ENCODE measurements at regions not wholly inside any gene's neighbourhood (a gene's known extent, or its start where the extent isn't known, plus 50 kb on each side); places are given as distances from the start of the nearest gene placed in this dataset.

DNA sequence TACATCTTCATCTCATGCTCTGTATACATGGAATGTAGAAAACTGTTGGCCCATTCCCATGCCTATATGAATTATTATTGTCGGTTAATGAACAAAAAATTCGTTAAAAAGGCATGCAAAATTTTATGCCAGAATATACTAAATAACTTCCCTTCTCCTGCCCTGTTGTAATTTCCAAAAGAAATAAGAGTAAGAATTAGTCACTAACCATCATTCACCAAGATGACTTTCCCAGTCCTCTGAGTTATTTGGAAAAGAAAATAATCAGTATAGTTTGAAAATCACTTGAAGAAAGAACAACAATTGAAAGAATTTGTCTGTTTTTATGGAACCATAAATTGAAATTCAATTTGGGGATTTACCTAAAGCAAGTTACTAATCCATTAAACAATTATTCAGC is 1149.1 kb upstream of the RAG2 start:
- H3K9me3 Mint-ChIP-seq (ENCODE audit: unreplicated experiment) = peaks cover 4% of the 10 kb centered on the region
- H3K27ac Mint-ChIP-seq (ENCODE audit: unreplicated experiment) = no peak overlapping the region
- no peak overlapping the region for H3K27ac ChIP-seq (ENCODE audit: low read depth, low read length)

DNA sequence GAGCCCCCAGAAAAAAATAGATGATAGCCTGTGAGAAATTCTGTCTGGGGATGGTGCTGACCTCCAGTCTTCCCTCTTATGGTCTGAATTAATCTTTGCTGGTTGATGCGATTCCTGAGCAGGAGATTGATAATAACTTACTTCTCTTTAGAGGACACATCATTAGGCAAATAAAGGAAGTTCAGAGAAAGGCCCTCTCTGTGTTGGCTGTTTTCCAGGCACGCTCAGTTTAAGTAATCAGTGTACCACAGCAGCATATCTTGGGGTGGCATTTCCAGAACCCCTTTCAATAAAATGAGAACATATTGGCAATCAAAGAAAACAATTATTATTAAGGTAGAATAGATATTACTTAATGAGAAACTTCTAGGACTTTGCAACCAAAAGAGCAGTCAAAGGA is 1129.3 kb upstream of the RAG2 start:
- Histone ChIP-seq H3K4me2 (ENCODE audit: low read length) (no peak overlapping the region), H4K20me1 (ENCODE audit: insufficient read depth, low read length) (no peaks in the 10 kb centered on the region), H2AFZ (ENCODE audit: low read depth, low read length) (peak overlapping the region; percentile 58), H3K27me3 (ENCODE audit: insufficient read depth, low read length) (no peaks in the 10 kb centered on the region), H3K27ac (ENCODE audit: low read depth, low read length) (no peak overlapping the region), H3K9me3 (ENCODE audit: insufficient read depth, low read depth, low read length) (no peaks in the 10 kb centered on the region), H3K4me1 (ENCODE audit: insufficient read depth, low read length) (no peaks in the 10 kb centered on the region), H3K36me3 (ENCODE audit: insufficient read depth, low read length) (no peaks in the 10 kb centered on the region), H3K9ac (ENCODE audit: low read length) (no peak overlapping the region), H3K4me3 (ENCODE audit: insufficient read depth, low read depth, low read length) (no peak overlapping the region), H3K79me2 (ENCODE audit: insufficient read depth, low read length) (no peaks in the 10 kb centered on the region)
- no peaks in the 10 kb centered on the region for H3K9me3 Mint-ChIP-seq (ENCODE audit: unreplicated experiment)
- H3K27ac Mint-ChIP-seq (ENCODE audit: unreplicated experiment) = no peak overlapping the region
- FAIRE-seq = no peak
- no peaks in the 10 kb centered on the region for H3K36me3 Mint-ChIP-seq (ENCODE audit: low read depth, unreplicated experiment)
- H3K4me3 Mint-ChIP-seq (ENCODE audit: unreplicated experiment) = no peak overlapping the region
- H3K27me3 Mint-ChIP-seq (ENCODE audit: low read depth, unreplicated experiment) = no peaks in the 10 kb centered on the region
- TF ChIP-seq EZH2 (IDR thresholded peaks at IDR 0.05; ENCODE audit: insufficient read depth, low read length) = no peak
- TF ChIP-seq, protein P1, sequence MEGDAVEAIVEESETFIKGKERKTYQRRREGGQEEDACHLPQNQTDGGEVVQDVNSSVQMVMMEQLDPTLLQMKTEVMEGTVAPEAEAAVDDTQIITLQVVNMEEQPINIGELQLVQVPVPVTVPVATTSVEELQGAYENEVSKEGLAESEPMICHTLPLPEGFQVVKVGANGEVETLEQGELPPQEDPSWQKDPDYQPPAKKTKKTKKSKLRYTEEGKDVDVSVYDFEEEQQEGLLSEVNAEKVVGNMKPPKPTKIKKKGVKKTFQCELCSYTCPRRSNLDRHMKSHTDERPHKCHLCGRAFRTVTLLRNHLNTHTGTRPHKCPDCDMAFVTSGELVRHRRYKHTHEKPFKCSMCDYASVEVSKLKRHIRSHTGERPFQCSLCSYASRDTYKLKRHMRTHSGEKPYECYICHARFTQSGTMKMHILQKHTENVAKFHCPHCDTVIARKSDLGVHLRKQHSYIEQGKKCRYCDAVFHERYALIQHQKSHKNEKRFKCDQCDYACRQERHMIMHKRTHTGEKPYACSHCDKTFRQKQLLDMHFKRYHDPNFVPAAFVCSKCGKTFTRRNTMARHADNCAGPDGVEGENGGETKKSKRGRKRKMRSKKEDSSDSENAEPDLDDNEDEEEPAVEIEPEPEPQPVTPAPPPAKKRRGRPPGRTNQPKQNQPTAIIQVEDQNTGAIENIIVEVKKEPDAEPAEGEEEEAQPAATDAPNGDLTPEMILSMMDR (IDR thresholded peaks at IDR 0.05; ENCODE audit: insufficient read depth, low read depth, low read length) = no peak
- H3K4me1 Mint-ChIP-seq (ENCODE audit: low read depth, unreplicated experiment) = no peaks in the 10 kb centered on the region
- DNase-seq (ENCODE audit: low read depth) = no peak

More for the DNA sequence above, 1149.1 kb upstream of the RAG2 start:
- Histone ChIP-seq H3K9ac (ENCODE audit: low read length) (no peak overlapping the region), H3K4me1 (ENCODE audit: insufficient read depth, low read length) (no peaks in the 10 kb centered on the region), H4K20me1 (ENCODE audit: insufficient read depth, low read length) (no peaks in the 10 kb centered on the region), H3K27me3 (ENCODE audit: insufficient read depth, low read length) (no peaks in the 10 kb centered on the region), H3K4me3 (ENCODE audit: insufficient read depth, low read depth, low read length) (no peak overlapping the region), H3K79me2 (ENCODE audit: insufficient read depth, low read length) (no peaks in the 10 kb centered on the region), H3K9me3 (ENCODE audit: insufficient read depth, low read depth, low read length) (peaks cover 4% of the 10 kb centered on the region), H3K36me3 (ENCODE audit: insufficient read depth, low read length) (no peaks in the 10 kb centered on the region), H3K4me2 (ENCODE audit: low read length) (peak overlapping the region; percentile 1), H2AFZ (ENCODE audit: low read depth, low read length) (no peak overlapping the region)
- DNase-seq (ENCODE audit: low read depth) (peak; percentile 44), FAIRE-seq (no peak)
- TF ChIP-seq, protein P1 (IDR thresholded peaks at IDR 0.05; ENCODE audit: insufficient read depth, low read depth, low read length) = no peak
- no peak for TF ChIP-seq EZH2 (IDR thresholded peaks at IDR 0.05; ENCODE audit: insufficient read depth, low read length)
- Mint-ChIP-seq H3K27me3 (ENCODE audit: low read depth, unreplicated experiment) (no peaks in the 10 kb centered on the region), H3K4me3 (ENCODE audit: unreplicated experiment) (no peak overlapping the region), H3K36me3 (ENCODE audit: low read depth, unreplicated experiment) (no peaks in the 10 kb centered on the region), H3K4me1 (ENCODE audit: low read depth, unreplicated experiment) (peaks cover 16% of the 10 kb centered on the region)

DNA sequence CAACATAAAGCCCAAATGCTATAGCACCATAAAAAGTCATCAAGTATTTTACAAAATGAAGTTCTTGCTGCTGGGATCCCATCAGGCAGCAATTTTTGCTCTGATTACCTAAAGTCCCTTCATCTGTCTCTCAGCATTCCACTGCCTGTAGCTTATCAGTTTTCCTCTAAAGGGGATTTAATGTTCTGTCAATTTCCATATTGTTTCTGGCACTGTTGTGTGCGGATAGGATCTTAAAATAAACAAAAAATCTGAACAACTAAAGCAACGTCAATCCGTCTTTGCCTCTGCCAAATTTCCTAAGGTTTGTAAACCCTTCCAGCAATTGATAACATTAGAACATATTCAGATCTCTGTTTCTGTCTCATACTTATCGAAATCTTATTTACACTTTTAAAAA is 1126.3 kb upstream of the RAG2 start:
- no peak overlapping the region for H3K4me2 ChIP-seq (ENCODE audit: low read length)
- FAIRE-seq (no peak), DNase-seq (ENCODE audit: low read depth) (peak; percentile 24)
- no peaks in the 10 kb centered on the region for H3K4me1 ChIP-seq (ENCODE audit: insufficient read depth, low read length)
- no peaks in the 10 kb centered on the region for H3K27me3 ChIP-seq (ENCODE audit: insufficient read depth, low read length)
- H3K79me2 ChIP-seq (ENCODE audit: insufficient read depth, low read length) = no peaks in the 10 kb centered on the region
- H3K9me3 ChIP-seq (ENCODE audit: insufficient read depth, low read depth, low read length) = no peaks in the 10 kb centered on the region
- Mint-ChIP-seq H3K9me3 (ENCODE audit: unreplicated experiment) (no peaks in the 10 kb centered on the region), H3K4me3 (ENCODE audit: unreplicated experiment) (no peak overlapping the region), H3K4me1 (ENCODE audit: low read depth, unreplicated experiment) (peaks cover 3% of the 10 kb centered on the region), H3K27ac (ENCODE audit: unreplicated experiment) (no peak overlapping the region), H3K36me3 (ENCODE audit: low read depth, unreplicated experiment) (no peaks in the 10 kb centered on the region), H3K27me3 (ENCODE audit: low read depth, unreplicated experiment) (no peaks in the 10 kb centered on the region)
- no peak overlapping the region for H2AFZ ChIP-seq (ENCODE audit: low read depth, low read length)
- H3K36me3 ChIP-seq (ENCODE audit: insufficient read depth, low read length) = no peaks in the 10 kb centered on the region
- no peak overlapping the region for H3K4me3 ChIP-seq (ENCODE audit: insufficient read depth, low read depth, low read length)
- no peak overlapping the region for H3K9ac ChIP-seq (ENCODE audit: low read length)
- no peak overlapping the region for H3K27ac ChIP-seq (ENCODE audit: low read depth, low read length)
- H4K20me1 ChIP-seq (ENCODE audit: insufficient read depth, low read length) = no peaks in the 10 kb centered on the region
- TF ChIP-seq EZH2 (IDR thresholded peaks at IDR 0.05; ENCODE audit: insufficient read depth, low read length) = no peak
- TF ChIP-seq, protein P1 (IDR thresholded peaks at IDR 0.05; ENCODE audit: insufficient read depth, low read depth, low read length) = no peak
